ENCODE measurements at regions not wholly inside any gene's neighbourhood (a gene's known extent, or its start where the extent isn't known, plus 50 kb on each side); places are given as distances from the start of the nearest gene placed in this dataset.
"Not testable (repeated sequence)": the region's sequence is repeated elsewhere in the genome, so short reads cannot be mapped to it uniquely, and the experiment has no call there.

GRCh38 chr16:60137891-60138290 lies 1403.8 kb upstream of the GOT2 start:
- peaks cover 0 to 22% (median 16%) of the 10 kb centered on the region in 4 donors for H3K9me3 ChIP-seq
- no peaks in the 10 kb centered on the region for H3K4me1 ChIP-seq
- TF ChIP-seq EP300 (IDR thresholded peaks at IDR 0.05) (no peak), CTCF (IDR thresholded peaks at IDR 0.05) (no peak), POLR2AphosphoS5 (IDR thresholded peaks at IDR 0.05) (no peak), POLR2A (IDR thresholded peaks at IDR 0.05; ENCODE audit: low read depth) (no peak)
- H3K27ac ChIP-seq (replicated peaks in 1 of 4) = no peak overlapping the region
- no peaks in the 10 kb centered on the region for H3K27me3 ChIP-seq
- no peaks in the 10 kb centered on the region for H3K36me3 ChIP-seq
- no peak overlapping the region for H3K4me3 ChIP-seq
- intact Hi-C loops (cut with DNase I) = no loop called here
- DNase-seq (ENCODE audit: extremely low spot score) = no peak

- Histone ChIP-seq H3K9me3 (no peaks in the 10 kb centered on the region), H3K27me3 (no peaks in the 10 kb centered on the region), H3K36me3 (no peaks in the 10 kb centered on the region), H3K4me3 (no peak overlapping the region), H3K27ac (replicated peaks in 1 of 4) (no peak overlapping the region), H3K4me1 (peaks cover 0 to 8% (median 4%) of the 10 kb centered on the region in 4 donors)
- no peak for DNase-seq (ENCODE audit: extremely low spot score)
- WGBS = 41% methylated on average over 1 of the region's 1 CpG
- TF ChIP-seq POLR2AphosphoS5 (IDR thresholded peaks at IDR 0.05) (no peak), POLR2A (IDR thresholded peaks at IDR 0.05; ENCODE audit: low read depth) (no peak), EP300 (IDR thresholded peaks at IDR 0.05) (no peak), CTCF (IDR thresholded peaks at IDR 0.05) (no peak)
- intact Hi-C loops (cut with DNase I) = no loop called here
These were observed 1393.1 kb upstream of the GOT2 start for GRCh38 chr16:60127196-60127595.

- H3K36me3 ChIP-seq; H3K27me3 ChIP-seq; H3K4me3 ChIP-seq; intact Hi-C loops (cut with DNase I); H3K9me3 ChIP-seq; H3K4me1 ChIP-seq; H3K27ac ChIP-seq (replicated peaks in 1 of 4); DNase-seq (ENCODE audit: extremely low spot score): not testable (repeated sequence)
- WGBS = 81% methylated on average over 2 of the region's 2 CpGs
These were observed 1392.0 kb upstream of the GOT2 start for GRCh38 chr16:60126115-60126514.

GRCh38 chr16:60123392-60124023 lies 1389.4 kb upstream of the GOT2 start:
- no peaks in the 10 kb centered on the region for H3K36me3 ChIP-seq
- no peak overlapping the region for H3K27ac ChIP-seq (replicated peaks in 1 of 4)
- DNase-seq (ENCODE audit: extremely low spot score) = no peak
- H3K4me3 ChIP-seq = no peak overlapping the region
- peaks cover 0 to 8% (median 4%) of the 10 kb centered on the region in 4 donors for H3K4me1 ChIP-seq
- no peaks in the 10 kb centered on the region for H3K9me3 ChIP-seq
- WGBS = 22% methylated on average over 4 of the region's 4 CpGs
- H3K27me3 ChIP-seq = no peaks in the 10 kb centered on the region
- intact Hi-C loops (cut with DNase I) = no loop called here
- TF ChIP-seq EP300 (IDR thresholded peaks at IDR 0.05) = no peak

- H3K9me3 ChIP-seq = no peaks in the 10 kb centered on the region
- no peak overlapping the region for H3K4me3 ChIP-seq
- intact Hi-C loops (cut with DNase I) = no loop called here
- DNase-seq (ENCODE audit: extremely low spot score) = no peak
- peaks cover 0 to 8% (median 4%) of the 10 kb centered on the region in 4 donors for H3K4me1 ChIP-seq
- no peak for TF ChIP-seq POLR2A (IDR thresholded peaks at IDR 0.05; ENCODE audit: low read depth)
- no peak for TF ChIP-seq EP300 (IDR thresholded peaks at IDR 0.05)
- no peak for TF ChIP-seq CTCF (IDR thresholded peaks at IDR 0.05)
- no peak for TF ChIP-seq POLR2AphosphoS5 (IDR thresholded peaks at IDR 0.05)
- H3K36me3 ChIP-seq = no peaks in the 10 kb centered on the region
- no peaks in the 10 kb centered on the region for H3K27me3 ChIP-seq
- no peak overlapping the region for H3K27ac ChIP-seq (replicated peaks in 1 of 4)
- 93% methylated on average over 11 of the region's 14 CpGs for WGBS
These were observed 1386.5 kb upstream of the GOT2 start for GRCh38 chr16:60120586-60120985.

- intact Hi-C loops (cut with DNase I) = no loop called here
- no peak for DNase-seq (ENCODE audit: extremely low spot score)
- no peak for TF ChIP-seq CTCF (IDR thresholded peaks at IDR 0.05)
- TF ChIP-seq EP300 (IDR thresholded peaks at IDR 0.05) = no peak
- TF ChIP-seq POLR2AphosphoS5 (IDR thresholded peaks at IDR 0.05) = no peak
- no peak for TF ChIP-seq POLR2A (IDR thresholded peaks at IDR 0.05; ENCODE audit: low read depth)
- WGBS = 72% methylated on average over 2 of the region's 2 CpGs
- Histone ChIP-seq H3K27me3 (no peaks in the 10 kb centered on the region), H3K9me3 (no peaks in the 10 kb centered on the region), H3K4me3 (no peak overlapping the region), H3K4me1 (no peaks in the 10 kb centered on the region), H3K36me3 (no peaks in the 10 kb centered on the region), H3K27ac (replicated peaks in 1 of 4) (no peak overlapping the region)
These were observed 1376.4 kb upstream of the GOT2 start for GRCh38 chr16:60110531-60110930.
